Astrocyte of the cerebellum (primary cell): ENCODE measurements at regions not wholly inside any gene's neighbourhood (a gene's known extent, or its start where the extent isn't known, plus 50 kb on each side); places are given as distances from the start of the nearest gene placed in this dataset.

Experiments
- DNase-seq: peaks from one replicate; pipeline ENCODE4 v3.0.0-alpha.2; 2011; ENCODE audit warnings: low read depth
- H3K4me3 ChIP-seq: 2 replicates; pipeline ENCODE4 v1.5.1; 2011; ENCODE audit warnings: mild to moderate bottlenecking, low read depth, low read length, moderate library complexity
- CTCF ChIP-seq: IDR thresholded peaks from 2 replicates; pipeline ENCODE4 v1.5.1; 2012; ENCODE audit warnings: low read length, low read depth, moderate library complexity, mild to moderate bottlenecking; ENCODE audit errors: missing control alignments
- in situ Hi-C: cut with HindIII; loops from 2 replicates; pipeline ENCODE4 v1.10.0; 2017; ENCODE audit warnings: low sequenced_read_pairs

GRCh38 chr12:24222968-24223367 is 273.5 kb upstream of the SOX5 start:
- no peak overlapping the region for H3K4me3 ChIP-seq
- DNase-seq, result peak; percentile 42
- in situ Hi-C loops, result no loop called here
- TF ChIP-seq CTCF, result no peak

GRCh38 chr12:24212496-24212895 is 263.0 kb upstream of the SOX5 start:
- no peak for DNase-seq
- no peak overlapping the region for H3K4me3 ChIP-seq
- TF ChIP-seq CTCF, result no peak
- in situ Hi-C loops, result no loop called here

- DNase-seq, result no peak
- no peak for TF ChIP-seq CTCF
- in situ Hi-C loops, result no loop called here
- H3K4me3 ChIP-seq, result no peak overlapping the region
Observed at GRCh38 chr12:24206621-24207020, 257.2 kb upstream of the SOX5 start.

GRCh38 chr12:24201258-24201970 is 251.9 kb upstream of the SOX5 start:
- in situ Hi-C loops, result no loop called here
- no peak overlapping the region for H3K4me3 ChIP-seq
- TF ChIP-seq CTCF, result no peak
- DNase-seq, result no peak

GRCh38 chr12:24200010-24200409 is 250.5 kb upstream of the SOX5 start:
- no peak for DNase-seq
- no peak overlapping the region for H3K4me3 ChIP-seq
- no peak for TF ChIP-seq CTCF
- in situ Hi-C loops, result no loop called here

GRCh38 chr12:24198936-24199671 is 249.6 kb upstream of the SOX5 start:
- in situ Hi-C loops, result no loop called here
- DNase-seq, result peak; percentile 38
- H3K4me3 ChIP-seq, result no peak overlapping the region
- TF ChIP-seq CTCF, result no peak
